HUES6 (cell line): ENCODE measurements at regions not wholly inside any gene's neighbourhood (a gene's known extent, or its start where the extent isn't known, plus 50 kb on each side); places are given as distances from the start of the nearest gene placed in this dataset.

Experiments
- H3K27ac ChIP-seq: 2 replicates; pipeline ENCODE4 v1.7.0; 2013; ENCODE audit warnings: low read depth, mild to moderate bottlenecking, low read length, inconsistent platforms
- H3K27me3 ChIP-seq: 2 replicates; pipeline ENCODE4 v1.6.1; 2013; ENCODE audit warnings: low read length; ENCODE audit not compliant: control insufficient read depth, insufficient read depth
- H3K36me3 ChIP-seq: 2 replicates; pipeline ENCODE4 v1.6.1; 2013; ENCODE audit warnings: low read length; ENCODE audit not compliant: control insufficient read depth, insufficient read depth
- H3K4me1 ChIP-seq: 2 replicates; pipeline ENCODE4 v1.6.1; 2013; ENCODE audit warnings: low read length; ENCODE audit not compliant: control insufficient read depth, insufficient read depth
- H3K4me3 ChIP-seq: 2 replicates; pipeline ENCODE4 v1.5.1; 2013; ENCODE audit warnings: low read depth, low read length
- H3K9ac ChIP-seq: one replicate; pipeline ENCODE4 v1.6.1; 2013; ENCODE audit warnings: mild to moderate bottlenecking, low read length
- H3K9me3 ChIP-seq: 2 replicates; pipeline ENCODE4 v1.6.1; 2013; ENCODE audit warnings: low read depth, low read length; ENCODE audit not compliant: control insufficient read depth, insufficient read depth

GRCh38 chr5:29796013-29796412 lies 1397.5 kb upstream of the CDH6 start:
- no peaks in the 10 kb centered on the region for H3K27me3 ChIP-seq
- no peak overlapping the region for H3K9ac ChIP-seq
- no peaks in the 10 kb centered on the region for H3K9me3 ChIP-seq
- no peak overlapping the region for H3K4me3 ChIP-seq
- no peaks in the 10 kb centered on the region for H3K36me3 ChIP-seq
- peaks cover 5% of the 10 kb centered on the region; the same call in 1 of the 2 replicates for H3K4me1 ChIP-seq
- H3K27ac ChIP-seq, result no peak overlapping the region

GRCh38 chr5:29795096-29795652 lies 1398.3 kb upstream of the CDH6 start:
- Histone ChIP-seq H3K36me3 (no peaks in the 10 kb centered on the region), H3K9me3 (no peaks in the 10 kb centered on the region), H3K4me1 (peaks cover 5% of the 10 kb centered on the region; the same call in 1 of the 2 replicates), H3K4me3 (no peak overlapping the region), H3K27ac (no peak overlapping the region), H3K27me3 (no peaks in the 10 kb centered on the region), H3K9ac (no peak overlapping the region)

- Histone ChIP-seq H3K27me3 (no peaks in the 10 kb centered on the region), H3K4me1 (peaks cover 5% of the 10 kb centered on the region; the same call in 1 of the 2 replicates), H3K9me3 (no peaks in the 10 kb centered on the region), H3K9ac (no peak overlapping the region), H3K27ac (no peak overlapping the region), H3K4me3 (no peak overlapping the region), H3K36me3 (no peaks in the 10 kb centered on the region)
These were observed 1399.2 kb upstream of the CDH6 start for GRCh38 chr5:29794141-29794787.

GRCh38 chr5:29790281-29790680 lies 1403.2 kb upstream of the CDH6 start:
- Histone ChIP-seq H3K4me1 (peaks cover 5% of the 10 kb centered on the region; the same call in 1 of the 2 replicates), H3K9ac (no peak overlapping the region), H3K27me3 (no peaks in the 10 kb centered on the region), H3K4me3 (no peak overlapping the region), H3K27ac (no peak overlapping the region), H3K36me3 (no peaks in the 10 kb centered on the region), H3K9me3 (no peaks in the 10 kb centered on the region)

- no peaks in the 10 kb centered on the region for H3K27me3 ChIP-seq
- H3K9ac ChIP-seq, result no peak overlapping the region
- no peak overlapping the region for H3K4me3 ChIP-seq
- no peaks in the 10 kb centered on the region for H3K9me3 ChIP-seq
- H3K36me3 ChIP-seq, result no peaks in the 10 kb centered on the region
- H3K4me1 ChIP-seq, result no peaks in the 10 kb centered on the region
- H3K27ac ChIP-seq, result no peak overlapping the region
These were observed 1413.1 kb upstream of the CDH6 start for GRCh38 chr5:29780401-29780800.

- no peak overlapping the region for H3K27ac ChIP-seq
- no peak overlapping the region for H3K9ac ChIP-seq
- H3K9me3 ChIP-seq, result no peaks in the 10 kb centered on the region
- no peak overlapping the region for H3K4me3 ChIP-seq
- no peaks in the 10 kb centered on the region for H3K4me1 ChIP-seq
- H3K36me3 ChIP-seq, result no peaks in the 10 kb centered on the region
- H3K27me3 ChIP-seq, result no peaks in the 10 kb centered on the region
These were observed 1414.3 kb upstream of the CDH6 start for GRCh38 chr5:29779141-29779540.

- Histone ChIP-seq H3K27ac (no peak overlapping the region), H3K4me3 (no peak overlapping the region), H3K4me1 (no peaks in the 10 kb centered on the region), H3K9me3 (no peaks in the 10 kb centered on the region), H3K27me3 (no peaks in the 10 kb centered on the region), H3K36me3 (no peaks in the 10 kb centered on the region), H3K9ac (no peak overlapping the region)
These were observed 1416.1 kb upstream of the CDH6 start for GRCh38 chr5:29777373-29777772.

GRCh38 chr5:29770936-29771335 lies 1422.5 kb upstream of the CDH6 start:
- H3K9ac ChIP-seq, result no peak overlapping the region
- H3K9me3 ChIP-seq, result no peaks in the 10 kb centered on the region
- H3K4me1 ChIP-seq, result no peaks in the 10 kb centered on the region
- H3K36me3 ChIP-seq, result no peaks in the 10 kb centered on the region
- H3K27ac ChIP-seq, result no peak overlapping the region
- H3K27me3 ChIP-seq, result no peaks in the 10 kb centered on the region
- H3K4me3 ChIP-seq, result no peak overlapping the region

GRCh38 chr5:29769474-29769873 lies 1424.0 kb upstream of the CDH6 start:
- Histone ChIP-seq H3K9me3 (no peaks in the 10 kb centered on the region), H3K27ac (no peak overlapping the region), H3K4me1 (no peaks in the 10 kb centered on the region), H3K36me3 (no peaks in the 10 kb centered on the region), H3K27me3 (no peaks in the 10 kb centered on the region), H3K9ac (no peak overlapping the region), H3K4me3 (no peak overlapping the region)

- Histone ChIP-seq H3K9me3 (no peaks in the 10 kb centered on the region), H3K27me3 (no peaks in the 10 kb centered on the region), H3K4me1 (no peaks in the 10 kb centered on the region), H3K36me3 (no peaks in the 10 kb centered on the region), H3K9ac (no peak overlapping the region), H3K27ac (no peak overlapping the region), H3K4me3 (no peak overlapping the region)
These were observed 1434.5 kb upstream of the CDH6 start for GRCh38 chr5:29758986-29759421.

- H3K36me3 ChIP-seq, result no peaks in the 10 kb centered on the region
- H3K9ac ChIP-seq, result no peak overlapping the region
- H3K4me1 ChIP-seq, result no peaks in the 10 kb centered on the region
- no peaks in the 10 kb centered on the region for H3K27me3 ChIP-seq
- H3K9me3 ChIP-seq, result no peaks in the 10 kb centered on the region
- H3K4me3 ChIP-seq, result no peak overlapping the region
- H3K27ac ChIP-seq, result no peak overlapping the region
These were observed 1443.0 kb upstream of the CDH6 start for GRCh38 chr5:29750453-29750852.
